SW 1271 (cell line): ENCODE measurements at regions not wholly inside any gene's neighbourhood (a gene's known extent, or its start where the extent isn't known, plus 50 kb on each side); places are given as distances from the start of the nearest gene placed in this dataset.

Experiments used
- DNase-seq, 2 experiments: peaks; one replicate each; lab custom pipeline; 2025; lab: John Stamatoyannopoulos, UW

GRCh38 chr2:235264121-235264493 lies 229.7 kb upstream of the AGAP1 start:
- DNase-seq, result peak in 1 of 2 experiments; percentile 23

- DNase-seq, result no peak
Measured at GRCh38 chr2:235264512-235264911, 229.3 kb upstream of the AGAP1 start.

- DNase-seq, result no peak
Measured at GRCh38 chr2:235265348-235265965, 228.4 kb upstream of the AGAP1 start.

- no peak for DNase-seq
Measured at GRCh38 chr2:235267251-235267650, 226.6 kb upstream of the AGAP1 start.

GRCh38 chr2:235268535-235268934 lies 225.3 kb upstream of the AGAP1 start:
- peak in 1 of 2 experiments; percentile 18 for DNase-seq

- no peak for DNase-seq
Measured at GRCh38 chr2:235270291-235270690, 223.6 kb upstream of the AGAP1 start.

- DNase-seq, result no peak
Measured at GRCh38 chr2:235270956-235271355, 222.9 kb upstream of the AGAP1 start.

- DNase-seq, result no peak
Measured at GRCh38 chr2:235271936-235272335, 221.9 kb upstream of the AGAP1 start.

- no peak for DNase-seq
Measured at GRCh38 chr2:235274023-235274422, 219.8 kb upstream of the AGAP1 start.

GRCh38 chr2:235277485-235277884 lies 216.4 kb upstream of the AGAP1 start:
- DNase-seq, result no peak

GRCh38 chr2:235278771-235279355 lies 215.0 kb upstream of the AGAP1 start:
- no peak for DNase-seq

- DNase-seq, result no peak
Measured at GRCh38 chr2:235279965-235280364, 213.9 kb upstream of the AGAP1 start.

GRCh38 chr2:235283246-235283645 lies 210.6 kb upstream of the AGAP1 start:
- DNase-seq, result no peak

GRCh38 chr2:235286622-235287374 lies 207.0 kb upstream of the AGAP1 start:
- no peak for DNase-seq

GRCh38 chr2:235287375-235287733 lies 206.5 kb upstream of the AGAP1 start:
- DNase-seq, result no peak

GRCh38 chr2:235291461-235291860 lies 202.4 kb upstream of the AGAP1 start:
- DNase-seq, result no peak

GRCh38 chr2:235293061-235293460 lies 200.8 kb upstream of the AGAP1 start:
- DNase-seq, result no peak

- no peak for DNase-seq
Measured at GRCh38 chr2:235295831-235296230, 198.0 kb upstream of the AGAP1 start.

GRCh38 chr2:235300368-235301201 lies 193.3 kb upstream of the AGAP1 start:
- DNase-seq, result no peak

- no peak for DNase-seq
Measured at GRCh38 chr2:235301202-235302076, 192.4 kb upstream of the AGAP1 start.

- DNase-seq, result no peak
Measured at GRCh38 chr2:235302263-235302662, 191.6 kb upstream of the AGAP1 start.
